A549 (cell line): ENCODE measurements at regions not wholly inside any gene's neighbourhood (a gene's known extent, or its start where the extent isn't known, plus 50 kb on each side); places are given as distances from the start of the nearest gene placed in this dataset.

Source experiments
- ESRRA ChIP-seq: fragments of 150-350 bp; IDR thresholded peaks from 2 replicates; pipeline ENCODE4 v1.6.1; 2014; ENCODE audit warnings: mild to moderate bottlenecking, low read length, borderline replicate concordance
- KDM5A ChIP-seq: fragments of 200-600 bp; sonication (generic); IDR thresholded peaks from 2 replicates; pipeline ENCODE4 v1.6.1; 2016; ENCODE audit warnings: antibody characterized with exemption, mild to moderate bottlenecking
- NFE2L2 ChIP-seq: fragments of 150-350 bp; conservative IDR thresholded peaks from 2 replicates; pipeline ENCODE4 v1.6.1; 2014; ENCODE audit warnings: low read length
- POLR2A ChIP-seq: IDR thresholded peaks from 2 replicates; pipeline ENCODE4 v1.6.1; 2012; ENCODE audit warnings: mild to moderate bottlenecking, low read length
- RCOR1 ChIP-seq: fragments of 150-350 bp; IDR thresholded peaks from 2 replicates; pipeline ENCODE4 v1.6.1; 2014; ENCODE audit warnings: antibody characterized with exemption, low read length, low read depth
- SMC3 ChIP-seq: fragments of >200 bp; sonication (Bioruptor Twin); formaldehyde crosslinking; IDR thresholded peaks from 3 replicates; pipeline ENCODE4 v1.6.1; 2018; ENCODE audit warnings: inconsistent platforms
- TF ChIP-seq, protein P1 (sequence below): fragments of >200 bp; sonication (Bioruptor Twin); formaldehyde crosslinking; IDR thresholded peaks from 3 replicates; pipeline ENCODE4 v1.5.1; 2016

DNA sequence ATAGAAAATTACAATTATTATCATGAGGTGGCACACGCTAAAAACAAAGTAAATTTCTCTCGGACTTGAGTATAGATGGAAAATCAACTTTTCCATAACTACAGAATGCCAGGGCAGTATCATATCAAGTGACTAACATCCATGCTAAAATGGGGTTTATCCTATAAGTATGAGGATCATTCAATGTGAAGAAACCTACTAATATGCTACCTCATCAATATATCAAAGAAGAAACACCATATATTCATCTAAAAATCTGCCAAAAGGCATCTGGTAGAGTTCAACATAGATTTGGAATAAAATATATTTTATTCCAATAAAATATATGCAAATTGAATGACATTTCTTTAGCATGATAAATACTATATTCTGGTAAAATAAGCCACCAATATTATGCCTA is 894.4 kb downstream of the MCTP2 start:
- TF ChIP-seq RCOR1 (no peak), POLR2A (no peak), ESRRA (no peak), KDM5A (no peak), NFE2L2 (no peak), SMC3 (no peak)
- TF ChIP-seq, protein P1, sequence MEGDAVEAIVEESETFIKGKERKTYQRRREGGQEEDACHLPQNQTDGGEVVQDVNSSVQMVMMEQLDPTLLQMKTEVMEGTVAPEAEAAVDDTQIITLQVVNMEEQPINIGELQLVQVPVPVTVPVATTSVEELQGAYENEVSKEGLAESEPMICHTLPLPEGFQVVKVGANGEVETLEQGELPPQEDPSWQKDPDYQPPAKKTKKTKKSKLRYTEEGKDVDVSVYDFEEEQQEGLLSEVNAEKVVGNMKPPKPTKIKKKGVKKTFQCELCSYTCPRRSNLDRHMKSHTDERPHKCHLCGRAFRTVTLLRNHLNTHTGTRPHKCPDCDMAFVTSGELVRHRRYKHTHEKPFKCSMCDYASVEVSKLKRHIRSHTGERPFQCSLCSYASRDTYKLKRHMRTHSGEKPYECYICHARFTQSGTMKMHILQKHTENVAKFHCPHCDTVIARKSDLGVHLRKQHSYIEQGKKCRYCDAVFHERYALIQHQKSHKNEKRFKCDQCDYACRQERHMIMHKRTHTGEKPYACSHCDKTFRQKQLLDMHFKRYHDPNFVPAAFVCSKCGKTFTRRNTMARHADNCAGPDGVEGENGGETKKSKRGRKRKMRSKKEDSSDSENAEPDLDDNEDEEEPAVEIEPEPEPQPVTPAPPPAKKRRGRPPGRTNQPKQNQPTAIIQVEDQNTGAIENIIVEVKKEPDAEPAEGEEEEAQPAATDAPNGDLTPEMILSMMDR: no peak
